RWPE2 (cell line): ENCODE measurements at regions not wholly inside any gene's neighbourhood (a gene's known extent, or its start where the extent isn't known, plus 50 kb on each side); places are given as distances from the start of the nearest gene placed in this dataset.

Experiments used
- ATAC-seq: fragments of 200-7000 bp; cut with Tn5 transposase; 3 replicates; pipeline ENCODE4 v1.9.1; 2021; ENCODE audit warnings: low read depth
- DNase-seq: peaks from one replicate; pipeline ENCODE4 v3.0.0-alpha.2; 2020; ENCODE audit warnings: low spot score
- H3K27ac ChIP-seq: fragments of 450-650 bp; 2 replicates; pipeline ENCODE4 v1.5.1; 2017; ENCODE audit warnings: mild to moderate bottlenecking; ENCODE audit not compliant: poor library complexity, severe bottlenecking
- H3K27me3 ChIP-seq: fragments of 250-450 bp; sonication (Bioruptor Pico); 2 replicates; pipeline ENCODE4 v1.5.1; 2021; ENCODE audit warnings: mild to moderate bottlenecking, moderate library complexity; ENCODE audit not compliant: insufficient read depth, poor library complexity, severe bottlenecking
- H3K36me3 ChIP-seq: fragments of 250-450 bp; sonication (Bioruptor Pico); 2 replicates; pipeline ENCODE4 v1.5.1; 2020; ENCODE audit warnings: low read depth, mild to moderate bottlenecking, moderate library complexity
- H3K4me1 ChIP-seq: fragments of 250-450 bp; sonication (Bioruptor Pico); 2 replicates; pipeline ENCODE4 v1.5.1; 2021; ENCODE audit warnings: mild to moderate bottlenecking, moderate library complexity; ENCODE audit not compliant: insufficient read depth, poor library complexity, severe bottlenecking
- H3K4me3 ChIP-seq: fragments of 250-450 bp; sonication (Bioruptor Pico); 2 replicates; pipeline ENCODE4 v1.5.1; 2021; ENCODE audit warnings: mild to moderate bottlenecking, moderate library complexity; ENCODE audit not compliant: severe bottlenecking
- H3K9me3 ChIP-seq: fragments of 250-450 bp; sonication (Bioruptor Pico); 2 replicates; pipeline ENCODE4 v1.5.1; 2021; ENCODE audit warnings: mild to moderate bottlenecking, moderate library complexity; ENCODE audit not compliant: severe bottlenecking
- TF ChIP-seq, protein P1 (sequence below): fragments of 450-650 bp; IDR thresholded peaks from one replicate; pipeline ENCODE4 v1.5.1; 2017; ENCODE audit warnings: mild to moderate bottlenecking, moderate library complexity; ENCODE audit not compliant: poor library complexity, severe bottlenecking

DNA sequence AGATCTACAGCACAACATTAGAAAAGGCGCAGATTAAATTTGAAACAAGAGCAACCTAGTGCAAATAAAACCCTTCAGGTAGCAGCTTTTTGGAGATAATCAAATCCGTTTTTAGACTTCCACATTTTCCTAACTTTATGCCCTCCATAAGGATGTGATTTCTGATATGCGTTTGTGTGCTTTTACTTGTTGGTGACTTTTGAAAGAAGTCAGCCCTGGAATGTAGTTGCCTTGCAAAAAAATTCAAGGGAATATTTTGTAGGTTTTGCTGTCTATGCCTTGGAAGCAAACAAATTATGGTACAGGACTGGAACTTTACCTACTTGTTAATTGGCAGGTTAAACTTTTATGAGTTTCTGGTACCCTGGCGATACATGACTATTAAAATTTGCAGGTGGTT, 86.7 kb upstream of the HDAC9 start:
- Histone ChIP-seq H3K27me3 (no peaks in the 10 kb centered on the region), H3K36me3 (no peaks in the 10 kb centered on the region), H3K9me3 (no peaks in the 10 kb centered on the region), H3K4me1 (peaks cover 4% of the 10 kb centered on the region), H3K4me3 (no peak overlapping the region), H3K27ac (no peak overlapping the region)
- TF ChIP-seq, protein P1, sequence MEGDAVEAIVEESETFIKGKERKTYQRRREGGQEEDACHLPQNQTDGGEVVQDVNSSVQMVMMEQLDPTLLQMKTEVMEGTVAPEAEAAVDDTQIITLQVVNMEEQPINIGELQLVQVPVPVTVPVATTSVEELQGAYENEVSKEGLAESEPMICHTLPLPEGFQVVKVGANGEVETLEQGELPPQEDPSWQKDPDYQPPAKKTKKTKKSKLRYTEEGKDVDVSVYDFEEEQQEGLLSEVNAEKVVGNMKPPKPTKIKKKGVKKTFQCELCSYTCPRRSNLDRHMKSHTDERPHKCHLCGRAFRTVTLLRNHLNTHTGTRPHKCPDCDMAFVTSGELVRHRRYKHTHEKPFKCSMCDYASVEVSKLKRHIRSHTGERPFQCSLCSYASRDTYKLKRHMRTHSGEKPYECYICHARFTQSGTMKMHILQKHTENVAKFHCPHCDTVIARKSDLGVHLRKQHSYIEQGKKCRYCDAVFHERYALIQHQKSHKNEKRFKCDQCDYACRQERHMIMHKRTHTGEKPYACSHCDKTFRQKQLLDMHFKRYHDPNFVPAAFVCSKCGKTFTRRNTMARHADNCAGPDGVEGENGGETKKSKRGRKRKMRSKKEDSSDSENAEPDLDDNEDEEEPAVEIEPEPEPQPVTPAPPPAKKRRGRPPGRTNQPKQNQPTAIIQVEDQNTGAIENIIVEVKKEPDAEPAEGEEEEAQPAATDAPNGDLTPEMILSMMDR: no peak
- ATAC-seq (no peak), DNase-seq (no peak)

DNA sequence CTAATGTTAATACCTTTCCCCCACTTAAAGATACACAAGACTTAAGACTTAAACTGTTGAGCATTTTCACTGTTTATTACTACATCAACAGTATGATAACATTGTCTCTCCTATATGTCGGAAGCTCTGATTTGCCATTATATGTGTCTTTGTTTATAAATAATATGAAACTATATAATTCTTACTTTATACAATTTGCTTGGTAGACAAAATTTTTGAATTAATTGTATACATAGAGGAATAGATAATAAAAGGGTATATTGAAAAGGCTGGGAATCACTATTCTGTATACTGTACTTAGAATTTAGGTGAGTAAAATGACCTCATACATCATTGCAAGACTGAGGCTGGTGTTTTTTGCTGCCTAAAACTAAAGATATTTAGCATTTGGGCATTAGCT, 82.1 kb upstream of the HDAC9 start:
- TF ChIP-seq, protein P1: no peak
- Histone ChIP-seq H3K36me3 (no peaks in the 10 kb centered on the region), H3K27ac (no peak overlapping the region), H3K4me1 (peaks cover under 1% of the 10 kb centered on the region), H3K27me3 (no peaks in the 10 kb centered on the region), H3K4me3 (no peak overlapping the region), H3K9me3 (no peaks in the 10 kb centered on the region)
- no peak for DNase-seq
- no peak for ATAC-seq

DNA sequence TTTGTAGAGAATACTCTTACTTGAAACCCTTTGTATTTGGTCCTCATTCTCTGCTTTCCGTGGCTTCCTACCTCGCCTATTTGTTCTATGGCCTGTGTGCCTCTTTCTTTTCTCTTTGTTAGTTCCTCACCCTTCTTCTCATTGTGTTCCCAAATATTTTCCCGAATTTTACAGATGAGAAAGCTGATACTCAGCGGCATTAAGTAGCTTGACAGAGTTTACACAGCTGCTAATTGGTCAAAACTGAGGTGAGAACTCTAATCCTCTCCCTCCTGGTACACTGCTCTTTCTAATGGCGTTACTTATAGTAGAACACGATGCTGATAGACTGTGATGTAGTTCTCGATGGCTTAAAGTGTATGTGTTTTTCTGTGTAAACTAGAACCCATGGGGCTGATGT, 80.7 kb upstream of the HDAC9 start:
- Histone ChIP-seq H3K27me3 (no peaks in the 10 kb centered on the region), H3K27ac (no peak overlapping the region), H3K9me3 (no peaks in the 10 kb centered on the region), H3K4me3 (no peak overlapping the region), H3K36me3 (no peaks in the 10 kb centered on the region), H3K4me1 (no peaks in the 10 kb centered on the region)
- DNase-seq (no peak), ATAC-seq (no peak)
- TF ChIP-seq, protein P1: no peak

DNA sequence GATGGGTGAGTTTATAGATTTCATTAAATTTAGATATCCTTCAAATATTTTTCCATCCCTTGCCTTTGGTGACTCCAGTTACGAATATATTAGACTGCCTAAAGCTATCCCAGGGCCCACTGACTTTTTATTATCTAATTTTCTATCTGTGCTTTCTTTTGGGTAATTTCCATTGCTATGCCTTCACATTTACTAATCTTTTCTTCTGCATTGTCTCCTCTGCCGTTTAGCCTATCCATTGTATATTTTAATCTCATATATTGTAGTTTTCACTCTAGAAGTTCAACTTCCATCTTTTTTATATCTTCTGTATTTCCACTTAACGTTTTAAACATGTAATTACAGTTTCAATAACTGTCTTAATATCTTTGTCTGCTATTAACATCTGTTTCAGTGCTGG, 78.6 kb upstream of the HDAC9 start:
- Histone ChIP-seq H3K27ac (no peak overlapping the region), H3K9me3 (peaks cover 3% of the 10 kb centered on the region), H3K4me3 (no peak overlapping the region), H3K27me3 (no peaks in the 10 kb centered on the region), H3K4me1 (peaks cover 13% of the 10 kb centered on the region), H3K36me3 (no peaks in the 10 kb centered on the region)
- TF ChIP-seq, protein P1: no peak
- DNase-seq (no peak), ATAC-seq (no peak)

DNA sequence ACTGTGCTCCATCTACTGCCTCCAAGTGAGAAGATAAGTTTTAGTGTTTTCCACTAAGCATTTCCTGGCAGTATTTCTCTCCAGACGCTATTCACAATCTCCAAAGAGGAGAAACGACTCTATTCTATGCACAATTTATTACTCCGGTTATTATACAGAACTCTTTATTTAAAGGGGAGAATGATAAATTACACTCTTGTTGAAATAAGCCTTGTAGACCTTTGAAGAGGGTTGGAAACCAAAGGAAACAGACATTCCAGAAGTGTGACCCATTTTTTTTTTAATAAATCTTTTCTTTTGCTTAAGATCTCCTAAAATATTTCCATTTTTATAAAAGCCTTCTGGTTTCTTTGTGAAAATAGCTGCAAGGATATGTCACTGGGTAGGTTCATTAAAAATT, 76.1 kb upstream of the HDAC9 start:
- no peak for DNase-seq

More for the DNA sequence above, 76.1 kb upstream of the HDAC9 start:
- Histone ChIP-seq H3K27me3 (no peaks in the 10 kb centered on the region), H3K9me3 (peaks cover 3% of the 10 kb centered on the region), H3K27ac (no peak overlapping the region), H3K4me1 (peaks cover 13% of the 10 kb centered on the region), H3K4me3 (no peak overlapping the region), H3K36me3 (no peaks in the 10 kb centered on the region)
- TF ChIP-seq, protein P1: no peak
- no peak for ATAC-seq
